ENCODE measurements at regions not wholly inside any gene's neighbourhood (a gene's known extent, or its start where the extent isn't known, plus 50 kb on each side); places are given as distances from the start of the nearest gene placed in this dataset.

GRCh38 chrX:155755706-155756337 is 125.3 kb upstream of the VAMP7 start:
- ChIA-PET CTCF (no interaction called here), POLR2A (ENCODE audit: unreplicated experiment) (no interaction called here)
- Histone ChIP-seq H3F3A (ENCODE audit: low read length, unreplicated experiment) (no peaks in the 10 kb centered on the region), H3K79me2 (ENCODE audit: low read length) (no peaks in the 10 kb centered on the region), H3K4me3 (ENCODE audit: low read length) (no peak overlapping the region), H2AFZ (ENCODE audit: low read length) (no peak overlapping the region), H4K20me1 (ENCODE audit: low read length) (no peaks in the 10 kb centered on the region), H3K36me3 (ENCODE audit: low read depth, low read length) (no peaks in the 10 kb centered on the region), H3K27me3 (ENCODE audit: low read length) (no peaks in the 10 kb centered on the region), H3K9me3 (ENCODE audit: low read length) (no peaks in the 10 kb centered on the region), H3K9me2 (replicated peaks; ENCODE audit: low read length) (no peaks in the 10 kb centered on the region), H3K27ac (ENCODE audit: low read length) (no peak overlapping the region), H3K4me2 (ENCODE audit: low read length) (no peak overlapping the region), H3K4me1 (ENCODE audit: insufficient read depth, low read length) (no peaks in the 10 kb centered on the region), H3K9ac (ENCODE audit: low read length) (no peak overlapping the region)
- BruUV-seq (replicated peaks): no TSS peak
- ATAC-seq (no peak), DNase-seq (no peak)
- intact Hi-C loops (cut with micrococcal nuclease): no loop called here
- no peak for TF ChIP-seq EZH2phosphoT487 (IDR thresholded peaks at IDR 0.05; ENCODE audit: borderline replicate concordance, low read length)
- TF ChIP-seq EZH2 (IDR thresholded peaks at IDR 0.05; ENCODE audit: low read length, unreplicated experiment): no peak
- TF ChIP-seq, protein P1, sequence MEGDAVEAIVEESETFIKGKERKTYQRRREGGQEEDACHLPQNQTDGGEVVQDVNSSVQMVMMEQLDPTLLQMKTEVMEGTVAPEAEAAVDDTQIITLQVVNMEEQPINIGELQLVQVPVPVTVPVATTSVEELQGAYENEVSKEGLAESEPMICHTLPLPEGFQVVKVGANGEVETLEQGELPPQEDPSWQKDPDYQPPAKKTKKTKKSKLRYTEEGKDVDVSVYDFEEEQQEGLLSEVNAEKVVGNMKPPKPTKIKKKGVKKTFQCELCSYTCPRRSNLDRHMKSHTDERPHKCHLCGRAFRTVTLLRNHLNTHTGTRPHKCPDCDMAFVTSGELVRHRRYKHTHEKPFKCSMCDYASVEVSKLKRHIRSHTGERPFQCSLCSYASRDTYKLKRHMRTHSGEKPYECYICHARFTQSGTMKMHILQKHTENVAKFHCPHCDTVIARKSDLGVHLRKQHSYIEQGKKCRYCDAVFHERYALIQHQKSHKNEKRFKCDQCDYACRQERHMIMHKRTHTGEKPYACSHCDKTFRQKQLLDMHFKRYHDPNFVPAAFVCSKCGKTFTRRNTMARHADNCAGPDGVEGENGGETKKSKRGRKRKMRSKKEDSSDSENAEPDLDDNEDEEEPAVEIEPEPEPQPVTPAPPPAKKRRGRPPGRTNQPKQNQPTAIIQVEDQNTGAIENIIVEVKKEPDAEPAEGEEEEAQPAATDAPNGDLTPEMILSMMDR (conservative IDR thresholded peaks at IDR 0.05; ENCODE audit: low read depth, low read length): no peak

DNA sequence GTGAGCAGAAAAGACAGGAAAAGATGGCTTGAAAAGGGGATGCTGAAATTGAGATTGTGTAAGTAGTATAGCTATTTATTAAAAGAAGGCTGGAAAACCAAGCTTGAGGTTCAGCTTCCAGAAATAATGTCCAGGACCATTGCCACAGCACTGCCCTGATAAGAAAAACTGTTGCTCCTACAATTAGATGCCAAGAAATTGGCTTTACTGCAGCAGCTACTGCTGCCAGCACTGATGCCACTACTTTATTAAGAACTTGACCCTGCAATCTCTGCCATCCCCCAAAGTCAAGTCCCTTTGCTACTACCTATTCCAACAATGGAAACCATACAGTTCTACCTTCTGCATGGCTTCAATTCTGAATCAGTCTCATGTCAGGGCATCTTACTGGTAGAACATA is 130.0 kb upstream of the VAMP7 start:
- Histone ChIP-seq H3F3A (ENCODE audit: low read length, unreplicated experiment) (no peaks in the 10 kb centered on the region), H3K27me3 (ENCODE audit: low read length) (no peaks in the 10 kb centered on the region), H3K79me2 (ENCODE audit: low read length) (no peaks in the 10 kb centered on the region), H3K9me2 (replicated peaks; ENCODE audit: low read length) (no peaks in the 10 kb centered on the region), H3K4me2 (ENCODE audit: low read length) (no peak overlapping the region), H3K36me3 (ENCODE audit: low read depth, low read length) (no peaks in the 10 kb centered on the region), H2AFZ (ENCODE audit: low read length) (no peak overlapping the region), H3K4me3 (ENCODE audit: low read length) (no peak overlapping the region), H3K27ac (ENCODE audit: low read length) (no peak overlapping the region), H3K9me3 (ENCODE audit: low read length) (no peaks in the 10 kb centered on the region), H4K20me1 (ENCODE audit: low read length) (no peaks in the 10 kb centered on the region), H3K9ac (ENCODE audit: low read length) (no peak overlapping the region), H3K4me1 (ENCODE audit: insufficient read depth, low read length) (no peaks in the 10 kb centered on the region)
- no peak for DNase-seq
- no peak for ATAC-seq
- CTCF ChIA-PET: no interaction called here
- no TSS peak for BruUV-seq (replicated peaks)
- intact Hi-C loops (cut with micrococcal nuclease): no loop called here
- POLR2A ChIA-PET (ENCODE audit: unreplicated experiment): no interaction called here
- TF ChIP-seq EZH2phosphoT487 (IDR thresholded peaks at IDR 0.05; ENCODE audit: borderline replicate concordance, low read length) (no peak), EZH2 (IDR thresholded peaks at IDR 0.05; ENCODE audit: low read length, unreplicated experiment) (no peak)
- TF ChIP-seq, protein P1 (conservative IDR thresholded peaks at IDR 0.05; ENCODE audit: low read depth, low read length): no peak

GRCh38 chrX:155747520-155747919 is 133.6 kb upstream of the VAMP7 start:
- BruUV-seq (replicated peaks): no TSS peak
- Histone ChIP-seq H3K27ac (ENCODE audit: low read length) (no peak overlapping the region), H3K9ac (ENCODE audit: low read length) (no peak overlapping the region), H3K4me3 (ENCODE audit: low read length) (no peak overlapping the region), H2AFZ (ENCODE audit: low read length) (no peak overlapping the region), H3K36me3 (ENCODE audit: low read depth, low read length) (no peaks in the 10 kb centered on the region), H3K9me2 (replicated peaks; ENCODE audit: low read length) (no peaks in the 10 kb centered on the region), H3K4me1 (ENCODE audit: insufficient read depth, low read length) (no peaks in the 10 kb centered on the region), H4K20me1 (ENCODE audit: low read length) (no peaks in the 10 kb centered on the region), H3K79me2 (ENCODE audit: low read length) (no peaks in the 10 kb centered on the region), H3K4me2 (ENCODE audit: low read length) (no peak overlapping the region), H3K9me3 (ENCODE audit: low read length) (no peaks in the 10 kb centered on the region), H3K27me3 (ENCODE audit: low read length) (no peaks in the 10 kb centered on the region), H3F3A (ENCODE audit: low read length, unreplicated experiment) (no peaks in the 10 kb centered on the region)
- no peak for ATAC-seq
- POLR2A ChIA-PET (ENCODE audit: unreplicated experiment): no interaction called here
- TF ChIP-seq, protein P1 (conservative IDR thresholded peaks at IDR 0.05; ENCODE audit: low read depth, low read length): no peak
- TF ChIP-seq EZH2 (IDR thresholded peaks at IDR 0.05; ENCODE audit: low read length, unreplicated experiment): no peak
- intact Hi-C loops (cut with micrococcal nuclease): no loop called here
- DNase-seq: peak; percentile 54
- CTCF ChIA-PET: no interaction called here
